ENCODE measurements at regions not wholly inside any gene's neighbourhood (a gene's known extent, or its start where the extent isn't known, plus 50 kb on each side); places are given as distances from the start of the nearest gene placed in this dataset.

- TF ChIP-seq, protein P1, sequence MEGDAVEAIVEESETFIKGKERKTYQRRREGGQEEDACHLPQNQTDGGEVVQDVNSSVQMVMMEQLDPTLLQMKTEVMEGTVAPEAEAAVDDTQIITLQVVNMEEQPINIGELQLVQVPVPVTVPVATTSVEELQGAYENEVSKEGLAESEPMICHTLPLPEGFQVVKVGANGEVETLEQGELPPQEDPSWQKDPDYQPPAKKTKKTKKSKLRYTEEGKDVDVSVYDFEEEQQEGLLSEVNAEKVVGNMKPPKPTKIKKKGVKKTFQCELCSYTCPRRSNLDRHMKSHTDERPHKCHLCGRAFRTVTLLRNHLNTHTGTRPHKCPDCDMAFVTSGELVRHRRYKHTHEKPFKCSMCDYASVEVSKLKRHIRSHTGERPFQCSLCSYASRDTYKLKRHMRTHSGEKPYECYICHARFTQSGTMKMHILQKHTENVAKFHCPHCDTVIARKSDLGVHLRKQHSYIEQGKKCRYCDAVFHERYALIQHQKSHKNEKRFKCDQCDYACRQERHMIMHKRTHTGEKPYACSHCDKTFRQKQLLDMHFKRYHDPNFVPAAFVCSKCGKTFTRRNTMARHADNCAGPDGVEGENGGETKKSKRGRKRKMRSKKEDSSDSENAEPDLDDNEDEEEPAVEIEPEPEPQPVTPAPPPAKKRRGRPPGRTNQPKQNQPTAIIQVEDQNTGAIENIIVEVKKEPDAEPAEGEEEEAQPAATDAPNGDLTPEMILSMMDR (conservative IDR thresholded peaks at IDR 0.05 in 1 of 2, IDR thresholded peaks at IDR 0.05 in 1 of 2; ENCODE audit: low read depth in 1 of 2, low read length in 2 of 2): peak; percentile 5 to 22
- no peak for TF ChIP-seq EZH2 (IDR thresholded peaks at IDR 0.05; ENCODE audit: low read length, missing control alignments)
Measured at GRCh38 chr6:126127659-126128058, 141.3 kb downstream of the TRMT11 start.

All from fibroblast of lung (primary cell).